Fibroblast of villous mesenchyme (primary cell): ENCODE measurements at regions not wholly inside any gene's neighbourhood (a gene's known extent, or its start where the extent isn't known, plus 50 kb on each side); places are given as distances from the start of the nearest gene placed in this dataset.
A peak's percentile ranks its signal among the peaks of the same experiment; 100 is the strongest.
"Not testable (repeated sequence)": the region's sequence is repeated elsewhere in the genome, so short reads cannot be mapped to it uniquely, and the experiment has no call there.

Source experiments
- DNase-seq: peaks from one replicate; pipeline ENCODE4 v3.0.0-alpha.2; 2010; ENCODE audit warnings: low read depth
- H3K4me3 ChIP-seq: 2 replicates; pipeline ENCODE4 v1.5.1; 2011; ENCODE audit warnings: low read depth, mild to moderate bottlenecking, low read length
- CTCF ChIP-seq: IDR thresholded peaks from 2 replicates; pipeline ENCODE4 v1.5.1; 2012; ENCODE audit warnings: low read depth, mild to moderate bottlenecking, low read length; ENCODE audit not compliant: insufficient read depth

- no peak for TF ChIP-seq CTCF
- H3K4me3 ChIP-seq = no peak overlapping the region
- peak; percentile 80 for DNase-seq
Observed at GRCh38 chr7:121504482-121504881, 108.4 kb upstream of the FAM3C start.

- no peak for TF ChIP-seq CTCF
- H3K4me3 ChIP-seq = no peak overlapping the region
- no peak for DNase-seq
Observed at GRCh38 chr7:121503730-121504129, 107.6 kb upstream of the FAM3C start.

- H3K4me3 ChIP-seq = no peak overlapping the region
- DNase-seq = no peak
Observed at GRCh38 chr7:121503039-121503438, 106.9 kb upstream of the FAM3C start.

GRCh38 chr7:121501566-121501965 is 105.5 kb upstream of the FAM3C start:
- no peak for TF ChIP-seq CTCF
- H3K4me3 ChIP-seq = no peak overlapping the region
- no peak for DNase-seq

More at GRCh38 chr7:121503039-121503438, 106.9 kb upstream of the FAM3C start:
- TF ChIP-seq CTCF = no peak

GRCh38 chr7:121500360-121501058 is 104.4 kb upstream of the FAM3C start:
- TF ChIP-seq CTCF = no peak
- H3K4me3 ChIP-seq = no peak overlapping the region
- DNase-seq = no peak

- H3K4me3 ChIP-seq = no peak overlapping the region
- TF ChIP-seq CTCF = no peak
- DNase-seq = no peak
Observed at GRCh38 chr7:121499624-121500023, 103.5 kb upstream of the FAM3C start.

GRCh38 chr7:121498816-121499215 is 102.7 kb upstream of the FAM3C start:
- no peak for TF ChIP-seq CTCF
- H3K4me3 ChIP-seq = no peak overlapping the region
- DNase-seq = no peak

- not testable (repeated sequence) for DNase-seq, H3K4me3 ChIP-seq
Observed at GRCh38 chr7:121497545-121497944, 101.4 kb upstream of the FAM3C start.
